Smooth muscle cell of the brain vasculature (primary cell): ENCODE measurements at regions not wholly inside any gene's neighbourhood (a gene's known extent, or its start where the extent isn't known, plus 50 kb on each side); places are given as distances from the start of the nearest gene placed in this dataset.
"Not testable (repeated sequence)": the region's sequence is repeated elsewhere in the genome, so short reads cannot be mapped to it uniquely, and the experiment has no call there.

Experiments
- DNase-seq: peaks from one replicate; pipeline ENCODE4 v3.0.0-alpha.2; 2012; ENCODE audit warnings: low read depth, low spot score

GRCh38 chr6:92952111-92952510 lies 467.2 kb downstream of the EPHA7 start:
- DNase-seq = not testable (repeated sequence)

DNA sequence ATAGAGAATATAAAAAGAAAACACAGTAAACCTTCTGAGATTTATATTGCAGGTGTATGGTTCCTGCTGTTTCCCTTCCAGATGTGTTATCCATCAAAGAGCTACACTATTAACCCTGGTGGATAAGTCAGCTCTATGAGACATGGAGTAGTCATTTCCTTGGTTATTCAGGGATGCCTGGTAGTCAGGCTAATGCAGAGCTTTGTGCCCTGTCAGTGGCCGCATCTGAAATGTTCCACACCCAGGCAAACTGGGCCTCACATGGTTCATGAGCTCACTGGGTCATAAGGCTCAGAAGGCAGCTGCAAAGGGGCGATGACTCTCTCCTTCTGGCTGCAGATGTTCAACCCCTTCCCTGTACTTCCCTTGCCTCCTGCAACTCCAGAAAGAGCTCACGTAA lies 473.6 kb downstream of the EPHA7 start:
- no peak for DNase-seq

DNA sequence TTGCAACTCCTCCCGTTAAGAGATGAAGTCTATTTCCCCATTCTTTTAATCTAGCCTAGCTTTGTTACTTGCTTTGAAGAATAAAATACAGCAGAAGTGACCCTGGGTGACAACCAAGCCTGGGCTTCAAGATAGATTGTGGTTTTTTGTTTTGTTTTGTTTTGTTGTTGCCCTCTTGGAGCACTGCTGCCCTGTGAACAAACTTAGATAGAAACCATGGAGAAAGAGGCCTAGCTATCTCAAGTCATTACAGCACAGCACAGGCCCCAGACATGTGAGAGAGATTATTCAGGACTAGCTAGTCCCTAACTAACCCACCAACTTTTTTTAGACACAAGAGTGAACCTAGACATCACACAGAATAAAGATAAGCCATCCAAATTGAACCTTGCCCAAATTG lies 475.2 kb downstream of the EPHA7 start:
- DNase-seq = no peak

- no peak for DNase-seq
These were observed 476.8 kb downstream of the EPHA7 start for GRCh38 chr6:92942549-92942948.

GRCh38 chr6:92934625-92935024 lies 484.7 kb downstream of the EPHA7 start:
- DNase-seq = no peak

- DNase-seq = no peak
These were observed 489.2 kb downstream of the EPHA7 start for GRCh38 chr6:92930171-92930570.

GRCh38 chr6:92922216-92922806 lies 497.0 kb downstream of the EPHA7 start:
- no peak for DNase-seq

- no peak for DNase-seq
These were observed 503.9 kb downstream of the EPHA7 start for GRCh38 chr6:92915466-92915865.

DNA sequence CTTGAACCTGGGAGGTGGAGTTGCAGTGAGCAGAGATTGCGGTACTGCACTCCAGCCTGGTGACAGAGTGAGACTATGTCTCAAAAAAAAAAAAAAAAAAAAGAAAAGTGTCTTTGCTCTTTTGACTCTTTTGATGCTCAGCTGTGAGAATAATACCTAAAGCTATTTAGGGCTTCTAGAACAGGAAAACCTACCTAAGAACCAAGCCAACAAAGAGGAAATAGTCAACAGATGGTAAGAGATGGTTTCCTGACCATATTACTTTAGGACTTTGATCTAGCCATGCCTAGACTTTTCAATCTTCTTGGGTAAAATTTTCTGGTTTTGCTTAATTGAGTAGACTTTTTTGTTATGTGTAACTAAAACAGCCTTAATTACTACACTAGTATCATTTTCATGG lies 508.1 kb downstream of the EPHA7 start:
- no peak for DNase-seq

GRCh38 chr6:92910646-92911045 lies 508.7 kb downstream of the EPHA7 start:
- DNase-seq = no peak

DNA sequence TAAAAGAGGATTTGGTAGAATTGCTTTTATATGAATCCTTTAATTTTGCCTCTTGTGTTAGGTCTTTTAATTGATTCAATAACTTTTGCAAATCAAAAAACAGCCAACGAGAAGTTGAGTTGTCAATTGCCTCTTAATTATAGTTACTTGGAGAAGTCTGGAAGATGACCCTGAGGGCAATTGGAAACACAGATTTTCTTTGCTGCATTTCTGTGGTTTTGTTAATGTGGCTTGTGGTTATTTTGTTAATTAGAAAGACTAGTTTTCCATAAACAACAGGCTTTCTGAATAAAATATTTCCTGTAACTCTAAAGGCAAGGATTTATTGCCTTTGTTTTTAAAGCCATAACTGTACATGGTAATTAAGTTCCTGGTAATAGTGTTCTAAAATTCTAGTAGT lies 513.0 kb downstream of the EPHA7 start:
- DNase-seq = no peak

DNA sequence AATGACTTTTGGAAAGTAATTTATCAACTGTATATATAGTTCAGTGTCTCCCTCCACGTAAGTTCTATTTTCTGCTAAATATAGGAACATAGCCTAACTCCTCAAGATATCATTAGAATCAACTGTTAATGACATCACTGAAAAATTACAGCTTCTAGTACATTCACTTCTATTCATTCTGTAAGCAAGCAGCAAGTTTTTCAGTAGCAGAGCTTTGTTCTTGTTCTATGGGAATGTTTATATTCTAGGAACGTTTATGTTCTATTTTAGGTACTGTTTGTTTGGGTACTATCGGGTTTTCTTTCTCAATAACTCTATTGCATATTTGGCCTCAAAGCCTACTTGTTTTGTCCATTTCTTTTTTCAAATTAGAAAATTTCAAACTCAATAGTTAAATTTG lies 525.6 kb downstream of the EPHA7 start:
- no peak for DNase-seq

- no peak for DNase-seq
These were observed 526.7 kb downstream of the EPHA7 start for GRCh38 chr6:92892626-92893170.

GRCh38 chr6:92888316-92888715 lies 531.0 kb downstream of the EPHA7 start:
- no peak for DNase-seq

DNA sequence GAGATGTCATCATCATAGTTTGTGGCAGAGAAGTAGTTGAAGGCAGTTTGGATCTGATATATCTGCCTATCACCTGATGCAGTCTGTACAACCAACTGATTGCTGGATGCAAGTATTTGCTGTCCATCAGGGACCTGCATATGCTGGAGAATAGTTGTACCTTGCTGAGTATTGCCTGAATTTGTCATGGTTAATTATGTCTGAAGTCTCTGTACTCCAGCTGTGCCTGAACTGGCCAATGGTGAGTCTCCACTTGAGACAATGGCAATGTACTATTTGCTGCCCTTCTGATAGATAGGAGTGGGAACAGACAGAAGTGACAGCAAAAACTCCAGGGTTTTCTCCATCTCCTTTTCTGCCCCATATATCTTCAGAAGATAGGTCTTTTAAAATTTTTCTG lies 531.5 kb downstream of the EPHA7 start:
- DNase-seq = no peak

GRCh38 chr6:92879526-92879925 lies 539.8 kb downstream of the EPHA7 start:
- no peak for DNase-seq

- DNase-seq = no peak
These were observed 554.3 kb downstream of the EPHA7 start for GRCh38 chr6:92864966-92865555.

DNA sequence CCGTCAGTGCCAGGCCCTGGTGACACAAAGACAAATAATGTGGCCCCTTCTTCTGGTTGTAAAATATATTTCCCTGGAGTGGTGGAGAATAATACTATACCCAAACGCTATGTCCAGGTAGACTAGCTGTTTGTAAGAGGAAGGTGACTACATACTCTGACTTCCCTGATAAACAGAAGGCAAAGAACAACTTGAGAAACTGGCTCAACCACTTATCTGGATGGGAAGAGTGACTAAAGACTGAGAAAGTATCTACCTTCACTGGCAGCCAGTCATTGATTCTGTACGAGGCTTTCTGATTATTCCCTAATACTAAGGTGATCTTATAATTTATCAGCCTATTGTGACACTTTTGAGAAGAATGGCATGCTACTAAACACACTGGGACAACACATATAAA lies 569.7 kb downstream of the EPHA7 start:
- no peak for DNase-seq

DNA sequence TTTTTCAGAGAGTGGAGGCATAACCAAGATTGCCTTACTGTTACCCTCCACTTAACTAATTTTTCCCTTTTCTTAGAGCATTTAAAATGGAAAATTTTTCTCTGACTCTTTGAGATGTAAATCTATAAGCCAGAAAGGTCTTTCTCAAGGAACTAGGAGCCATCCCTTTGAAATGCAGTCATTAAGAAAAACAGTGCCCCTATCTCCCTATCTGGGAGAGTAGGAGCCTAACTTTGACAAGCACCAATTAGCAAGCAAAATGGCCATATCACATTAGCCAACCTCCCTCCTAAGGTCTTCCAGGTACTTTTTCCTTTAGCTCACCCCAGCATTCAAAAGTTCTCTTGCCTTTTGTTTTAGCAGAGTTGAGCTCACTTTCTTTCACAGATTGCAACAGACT lies 570.5 kb downstream of the EPHA7 start:
- DNase-seq = no peak

DNA sequence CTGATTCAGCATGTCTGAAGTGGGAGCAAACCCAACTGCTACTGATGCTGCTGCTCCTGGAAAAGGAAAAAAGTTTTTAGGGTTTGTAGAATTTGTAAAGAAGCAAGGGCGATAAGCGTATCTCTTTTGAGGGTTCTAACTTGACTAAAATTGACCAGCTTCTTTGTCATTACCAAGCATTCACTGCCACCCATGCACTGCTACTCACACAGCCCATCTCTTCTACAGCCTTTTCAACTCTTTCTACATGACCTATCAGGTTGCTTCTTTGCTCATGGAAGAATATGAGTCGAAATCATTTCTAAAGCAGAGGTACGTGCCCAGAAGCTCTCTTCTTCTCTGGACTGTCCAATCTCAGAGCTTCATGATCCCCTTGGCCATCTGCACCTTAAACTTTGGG lies 570.9 kb downstream of the EPHA7 start:
- no peak for DNase-seq

DNA sequence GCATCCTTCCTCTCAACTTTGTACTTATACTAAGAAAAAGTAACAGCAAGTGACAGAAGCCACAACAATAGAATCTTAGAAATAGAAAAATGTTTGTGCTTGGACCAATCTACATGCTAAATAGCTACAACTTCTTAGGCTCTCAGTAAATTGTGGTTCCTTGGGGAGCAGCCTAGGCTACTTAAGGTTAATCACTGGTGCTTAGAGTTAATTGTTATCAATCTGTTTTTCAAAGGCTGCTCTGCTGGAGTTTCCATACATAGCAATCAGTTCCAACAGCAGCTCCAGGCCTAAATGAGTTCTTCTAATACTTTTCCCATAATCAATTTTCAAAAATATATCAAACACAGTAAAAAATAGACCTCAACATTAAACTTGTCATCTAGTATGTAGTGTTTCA lies 571.4 kb downstream of the EPHA7 start:
- no peak for DNase-seq

- DNase-seq = no peak
These were observed 579.0 kb downstream of the EPHA7 start for GRCh38 chr6:92840246-92840930.

GRCh38 chr6:92828788-92829187 lies 590.6 kb downstream of the EPHA7 start:
- DNase-seq = no peak
